Lower leg skin (tissue), 3 donors: ENCODE measurements at regions not wholly inside any gene's neighbourhood (a gene's known extent, or its start where the extent isn't known, plus 50 kb on each side); places are given as distances from the start of the nearest gene placed in this dataset.

Experiments used
- CTCF ChIP-seq, 3 donors: fragments of 450-650 bp; IDR thresholded peaks; one replicate each; pipeline ENCODE4 v1.5.1; 2016; ENCODE audit warnings: antibody characterized with exemption in 3 of 3, mild to moderate bottlenecking in 3 of 3, moderate library complexity in 2 of 3
- POLR2A ChIP-seq, 2 donors: fragments of 450-650 bp; IDR thresholded peaks; one replicate each; pipeline ENCODE4 v1.6.1; 2016 to 2017; ENCODE audit warnings: antibody characterized with exemption in 2 of 2, mild to moderate bottlenecking in 1 of 2, moderate library complexity in 1 of 2

- no peak for TF ChIP-seq CTCF (IDR thresholded peaks at IDR 0.05)
- TF ChIP-seq POLR2A (IDR thresholded peaks at IDR 0.05), result no peak
Observed at GRCh38 chr6:113339209-113339608, 517.9 kb upstream of the MARCKS start.
